Right lobe of liver (tissue), 6 donors: ENCODE measurements at regions not wholly inside any gene's neighbourhood (a gene's known extent, or its start where the extent isn't known, plus 50 kb on each side); places are given as distances from the start of the nearest gene placed in this dataset.

Source experiments
- ATAC-seq, 4 donors: fragments of 200-7000 bp; cut with Tn5 transposase; one replicate each; pipeline ENCODE4 v1.9.1; 2020; ENCODE audit warnings: mild to moderate bottlenecking in 4 of 4, moderate library complexity in 4 of 4
- DNase-seq, 3 donors: peaks; one replicate each; pipeline ENCODE4 v3.0.0-alpha.2; 2020
- H3K27ac ChIP-seq, 3 donors: fragments of 200-600 bp; one replicate each; pipeline ENCODE4 v1.8.0; 2022
- H3K27me3 ChIP-seq, 2 donors: fragments of 200-600 bp; one replicate each; pipeline ENCODE4 v1.8.0; 2022
- H3K36me3 ChIP-seq, 4 donors: fragments of 200-600 bp; sonication (generic) in 1 of 4; one replicate each; pipeline versions ENCODE4 v1.5.1 to v1.8.0; 2017 to 2022; ENCODE audit warnings: control low read depth in 1 of 4
- H3K4me1 ChIP-seq, 4 donors: fragments of 200-600 bp; sonication (generic) in 1 of 4; one replicate each; pipeline versions ENCODE4 v1.5.1 to v1.8.0; 2017 to 2022; ENCODE audit warnings: control low read depth in 1 of 4
- H3K4me3 ChIP-seq, 3 donors: fragments of 200-600 bp; one replicate each; pipeline ENCODE4 v1.8.0; 2022
- H3K9me3 ChIP-seq, 4 donors: fragments of 200-600 bp; sonication (generic) in 1 of 4; one replicate each; pipeline versions ENCODE4 v1.5.1 to v1.8.0; 2017 to 2022; ENCODE audit warnings: control low read depth in 1 of 4
- POLR2A ChIP-seq: fragments of 450-650 bp; IDR thresholded peaks from one replicate; pipeline ENCODE4 v1.6.1; 2017; ENCODE audit warnings: antibody characterized with exemption, mild to moderate bottlenecking
- WGBS: methylation state at CpG from one replicate; pipeline ENCODE4 v1.1.6; 2018; ENCODE audit warnings: low coverage, low lambda C conversion rate; ENCODE audit not compliant: insufficient coverage; ENCODE audit errors: missing lambda C conversion rate; 5-methylcytosine and 5-hydroxymethylcytosine counted together
- intact Hi-C, 2 donors: fragments of 100-400 bp; cut with DNase I; formaldehyde crosslinking; loops; one replicate each; pipeline versions ENCODE4 v1.11.2 to v1.14.1; 2022
- TF ChIP-seq, protein P1 (sequence below), 4 donors: fragments of 200-600 bp in 3 of 4; fragments of 450-650 bp in 1 of 4; IDR thresholded peaks; one replicate each; pipeline versions ENCODE4 v1.5.1 to v1.8.0; 2016 to 2022; ENCODE audit warnings: antibody characterized with exemption in 4 of 4, mild to moderate bottlenecking in 2 of 4
- donor health status: DM: no; HTN: yes; CAD: no.
- donor health status: DM: no; HTN: no; CAD: no.
- donor health status: DM: no; HTN: no; CAD: no.
- donor health status: DM: no; HTN: yes; CAD: no.
- donor health status: DM: no; HTN: yes; CAD: no.

DNA sequence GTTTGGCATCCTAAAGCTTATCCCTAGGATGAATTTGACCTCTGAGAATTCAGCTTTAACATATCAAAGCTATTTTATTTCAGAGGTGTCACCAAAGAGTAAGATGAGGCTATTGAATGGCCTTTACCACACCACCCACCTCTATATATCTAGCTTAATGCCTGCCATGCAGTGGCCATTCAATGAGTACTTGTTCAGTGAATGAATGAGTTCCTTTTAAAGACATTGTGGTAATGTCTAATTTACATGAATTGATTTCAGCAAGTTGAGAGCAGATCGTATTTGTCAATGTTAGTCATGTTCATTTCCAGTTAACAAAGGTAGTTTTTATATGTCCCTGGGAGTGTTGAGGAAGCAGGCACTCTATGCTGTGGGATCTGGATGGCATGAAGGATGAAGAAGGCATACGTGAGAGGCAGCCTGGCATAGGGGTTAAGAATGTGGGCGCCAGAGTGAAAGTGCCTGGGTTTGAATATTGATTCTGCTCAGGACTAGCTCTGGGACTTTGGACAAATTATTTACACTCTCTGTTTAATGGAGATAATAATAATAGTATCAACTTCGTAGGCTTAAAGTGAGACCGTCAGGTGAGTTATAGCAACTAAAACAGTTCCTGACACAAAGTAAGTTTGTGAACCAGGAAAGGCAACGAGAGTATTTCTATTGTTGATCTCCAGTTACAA, 434.1 kb upstream of the CHST9 start:
- no peaks in the 10 kb centered on the region for H3K36me3 ChIP-seq
- 32% methylated on average over 6 of the region's 6 CpGs for WGBS
- ATAC-seq, result peak; percentile 53 to 69 (median 63)
- H3K4me3 ChIP-seq, result peak overlapping the region in 1 of 3 donors; percentile 30
- peak in 1 of 3 donors; percentile 26 for DNase-seq
- H3K27me3 ChIP-seq, result no peaks in the 10 kb centered on the region
- no peak for TF ChIP-seq POLR2A
- TF ChIP-seq, protein P1, sequence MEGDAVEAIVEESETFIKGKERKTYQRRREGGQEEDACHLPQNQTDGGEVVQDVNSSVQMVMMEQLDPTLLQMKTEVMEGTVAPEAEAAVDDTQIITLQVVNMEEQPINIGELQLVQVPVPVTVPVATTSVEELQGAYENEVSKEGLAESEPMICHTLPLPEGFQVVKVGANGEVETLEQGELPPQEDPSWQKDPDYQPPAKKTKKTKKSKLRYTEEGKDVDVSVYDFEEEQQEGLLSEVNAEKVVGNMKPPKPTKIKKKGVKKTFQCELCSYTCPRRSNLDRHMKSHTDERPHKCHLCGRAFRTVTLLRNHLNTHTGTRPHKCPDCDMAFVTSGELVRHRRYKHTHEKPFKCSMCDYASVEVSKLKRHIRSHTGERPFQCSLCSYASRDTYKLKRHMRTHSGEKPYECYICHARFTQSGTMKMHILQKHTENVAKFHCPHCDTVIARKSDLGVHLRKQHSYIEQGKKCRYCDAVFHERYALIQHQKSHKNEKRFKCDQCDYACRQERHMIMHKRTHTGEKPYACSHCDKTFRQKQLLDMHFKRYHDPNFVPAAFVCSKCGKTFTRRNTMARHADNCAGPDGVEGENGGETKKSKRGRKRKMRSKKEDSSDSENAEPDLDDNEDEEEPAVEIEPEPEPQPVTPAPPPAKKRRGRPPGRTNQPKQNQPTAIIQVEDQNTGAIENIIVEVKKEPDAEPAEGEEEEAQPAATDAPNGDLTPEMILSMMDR (IDR thresholded peaks at IDR 0.05), result no peak
- H3K4me1 ChIP-seq, result peaks cover 0 to 58% (median 14%) of the 10 kb centered on the region in 4 donors
- peak overlapping the region; percentile 48 to 72 (median 53) for H3K27ac ChIP-seq
- intact Hi-C loops, result no loop called here
- H3K9me3 ChIP-seq, result no peaks in the 10 kb centered on the region

- Histone ChIP-seq H3K4me1 (peaks cover 0 to 47% (median 14%) of the 10 kb centered on the region in 4 donors), H3K36me3 (no peaks in the 10 kb centered on the region), H3K4me3 (no peak overlapping the region), H3K9me3 (no peaks in the 10 kb centered on the region), H3K27me3 (no peaks in the 10 kb centered on the region), H3K27ac (peak overlapping the region in 2 of 3 donors; percentile 49 to 71)
- no peak for TF ChIP-seq POLR2A
- TF ChIP-seq, protein P1 (IDR thresholded peaks at IDR 0.05), result no peak
- intact Hi-C loops, result no loop called here
- no peak for DNase-seq
- 62% methylated on average over 4 of the region's 4 CpGs for WGBS
- peak; percentile 20 to 50 (median 38) for ATAC-seq
Measured at GRCh38 chr18:27616324-27616723, 431.2 kb upstream of the CHST9 start.

DNA sequence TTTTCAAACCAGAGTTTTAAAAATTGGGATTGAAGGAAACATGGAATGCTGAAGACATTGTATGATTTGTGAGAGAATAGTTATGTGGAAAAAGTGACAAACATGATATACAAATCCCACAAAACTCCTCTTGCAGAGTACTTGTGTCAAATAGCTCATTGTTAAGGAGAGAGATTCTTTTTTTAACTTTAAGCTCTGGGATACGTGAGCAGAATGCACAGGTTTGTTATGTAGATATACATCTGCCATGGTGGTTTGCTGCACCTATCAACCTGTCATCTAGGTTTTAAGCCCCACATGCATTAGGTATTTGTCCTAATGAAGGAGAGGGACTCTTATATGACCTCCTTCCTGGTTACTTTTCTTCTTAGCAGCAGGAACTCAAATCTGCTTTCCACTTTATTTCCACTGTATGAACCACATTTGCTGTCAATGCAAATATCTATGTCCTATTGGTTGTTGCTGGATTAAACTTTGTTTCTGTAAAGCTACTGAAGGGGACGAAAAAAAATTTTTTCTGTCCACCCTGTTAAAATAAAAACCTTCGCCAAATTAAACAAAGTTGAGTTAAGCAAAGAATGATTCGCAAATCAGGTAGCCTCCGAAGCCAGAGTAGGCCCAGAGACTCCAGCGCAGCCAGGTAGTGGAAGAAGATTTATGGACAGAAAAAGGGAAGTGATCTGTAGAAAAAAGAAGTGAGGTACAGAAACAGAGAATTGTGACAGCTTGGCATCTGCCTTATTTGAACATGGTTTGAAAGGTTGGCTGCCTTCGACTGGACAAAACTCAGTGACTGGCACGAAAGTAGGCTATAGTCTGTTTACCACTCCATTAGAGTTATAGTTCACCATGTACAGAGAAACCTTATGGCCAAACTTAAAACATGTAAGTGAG, 430.1 kb upstream of the CHST9 start:
- ATAC-seq (peak; percentile 55 to 87 (median 70)), DNase-seq (peak in 1 of 3 donors; percentile 20)
- peaks cover 0 to 38% (median 13%) of the 10 kb centered on the region in 4 donors for H3K4me1 ChIP-seq
- H3K9me3 ChIP-seq, result no peaks in the 10 kb centered on the region
- no peaks in the 10 kb centered on the region for H3K36me3 ChIP-seq
- no peak overlapping the region for H3K4me3 ChIP-seq
- TF ChIP-seq, protein P1 (IDR thresholded peaks at IDR 0.05), result no peak
- TF ChIP-seq POLR2A, result no peak
- peak overlapping the region; percentile 35 to 71 (median 49) for H3K27ac ChIP-seq
- intact Hi-C loops, result no loop called here
- H3K27me3 ChIP-seq, result no peaks in the 10 kb centered on the region
- 33% methylated on average over 8 of the region's 8 CpGs for WGBS

DNA sequence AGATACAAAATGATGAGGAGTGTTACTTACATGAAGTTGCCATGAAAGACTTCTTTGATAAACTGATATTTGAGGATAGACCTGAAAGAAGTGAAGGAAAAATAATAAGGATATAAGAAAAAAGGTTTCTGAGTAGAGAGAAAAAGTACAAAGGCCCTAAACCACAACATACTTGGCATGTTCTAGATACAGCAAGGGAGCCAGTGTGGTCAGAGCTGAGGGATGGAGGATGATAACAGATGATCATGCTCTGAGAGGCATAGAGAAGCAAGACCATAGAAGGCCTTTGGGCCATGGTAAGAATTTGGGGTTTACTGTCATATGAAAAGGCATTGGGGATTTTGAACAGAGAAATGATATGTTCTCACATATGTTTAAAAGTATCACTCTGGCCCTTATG, 424.1 kb upstream of the CHST9 start:
- intact Hi-C loops, result loop anchor here (10.0 kb wide), 1 partner anchor 136 kb away; no protein-coding TSS in a partner anchor
- Histone ChIP-seq H3K27ac (no peak overlapping the region), H3K9me3 (no peaks in the 10 kb centered on the region), H3K27me3 (no peaks in the 10 kb centered on the region), H3K4me3 (no peak overlapping the region), H3K36me3 (no peaks in the 10 kb centered on the region), H3K4me1 (peaks cover 0 to 10% (median 0%) of the 10 kb centered on the region in 4 donors)
- TF ChIP-seq, protein P1 (IDR thresholded peaks at IDR 0.05), result no peak
- no peak for TF ChIP-seq POLR2A
- DNase-seq (no peak), ATAC-seq (no peak)
